ENCODE measurements at regions not wholly inside any gene's neighbourhood (a gene's known extent, or its start where the extent isn't known, plus 50 kb on each side); places are given as distances from the start of the nearest gene placed in this dataset.

GRCh38 chr18:78902795-78903435 is 76.7 kb upstream of the SALL3 start:
- H3K9me3 ChIP-seq (ENCODE audit: control insufficient read depth, low read length) = peaks cover 10% of the 10 kb centered on the region
- H2AK5ac ChIP-seq (ENCODE audit: low read length, severe bottlenecking) = no peak overlapping the region
- H3K14ac ChIP-seq (ENCODE audit: low read length in 2 of 2) = no peak overlapping the region
- H3K36me3 ChIP-seq (ENCODE audit: control insufficient read depth in 1 of 2, insufficient read depth in 2 of 2, low read depth in 1 of 2, low read length in 2 of 2) = peaks cover 0 to 2% of the 10 kb centered on the region in 2 experiments
- no peak overlapping the region for H2BK12ac ChIP-seq (ENCODE audit: low read length in 2 of 2)
- no peak overlapping the region for H2BK5ac ChIP-seq (ENCODE audit: low read depth, low read length, poor library complexity, severe bottlenecking)
- H3K18ac ChIP-seq (ENCODE audit: low read depth in 1 of 2, low read length in 2 of 2) = no peak overlapping the region
- H2BK15ac ChIP-seq (ENCODE audit: low read depth, poor library complexity, severe bottlenecking) = no peak overlapping the region
- H3K4me2 ChIP-seq (ENCODE audit: low read length, poor library complexity, severe bottlenecking) = no peak overlapping the region
- no peak overlapping the region for H2AFZ ChIP-seq (ENCODE audit: low read depth, low read length)
- H3K4ac ChIP-seq (ENCODE audit: low read depth in 1 of 2, low read length in 2 of 2) = no peak overlapping the region
- H3K27me3 ChIP-seq (ENCODE audit: control insufficient read depth in 1 of 2, insufficient read depth in 1 of 2, low read length in 2 of 2) = no peaks in the 10 kb centered on the region
- no peaks in the 10 kb centered on the region for H3K4me1 ChIP-seq (ENCODE audit: control insufficient read depth, insufficient read depth, low read depth, low read length)
- no peak overlapping the region for H4K8ac ChIP-seq (ENCODE audit: low read length)
- no peak overlapping the region for H3K27ac ChIP-seq (ENCODE audit: low read length, poor library complexity, severe bottlenecking)
- WGBS = 82% methylated on average over 11 of the region's 11 CpGs
- H4K91ac ChIP-seq (ENCODE audit: low read length) = no peak overlapping the region
- H3K4me3 ChIP-seq (ENCODE audit: insufficient read depth in 1 of 2, low read depth in 1 of 2, low read length in 2 of 2) = no peak overlapping the region
- DNase-seq = no peak
- no peak overlapping the region for H2BK120ac ChIP-seq (ENCODE audit: low read depth, low read length)
- no peak overlapping the region for H3K23ac ChIP-seq (ENCODE audit: low read length in 2 of 2)
- H3K9ac ChIP-seq (ENCODE audit: low read length) = no peak overlapping the region
- no peaks in the 10 kb centered on the region for H3K79me1 ChIP-seq (replicated peaks; ENCODE audit: low read length, poor library complexity, severe bottlenecking)

- Histone ChIP-seq H2BK5ac (ENCODE audit: low read depth, low read length, poor library complexity, severe bottlenecking) (no peak overlapping the region), H3K36me3 (ENCODE audit: control insufficient read depth in 1 of 2, insufficient read depth in 2 of 2, low read depth in 1 of 2, low read length in 2 of 2) (peaks cover 0 to 2% of the 10 kb centered on the region in 2 experiments), H3K4me1 (ENCODE audit: control insufficient read depth, insufficient read depth, low read depth, low read length) (no peaks in the 10 kb centered on the region), H3K9me3 (ENCODE audit: control insufficient read depth, low read length) (peaks cover 5% of the 10 kb centered on the region), H3K79me1 (replicated peaks; ENCODE audit: low read length, poor library complexity, severe bottlenecking) (no peaks in the 10 kb centered on the region), H3K18ac (ENCODE audit: low read depth in 1 of 2, low read length in 2 of 2) (no peak overlapping the region), H3K4me3 (ENCODE audit: insufficient read depth in 1 of 2, low read depth in 1 of 2, low read length in 2 of 2) (no peak overlapping the region), H3K4ac (ENCODE audit: low read depth in 1 of 2, low read length in 2 of 2) (no peak overlapping the region), H2AK5ac (ENCODE audit: low read length, severe bottlenecking) (no peak overlapping the region), H2BK12ac (ENCODE audit: low read length in 2 of 2) (no peak overlapping the region), H3K23ac (ENCODE audit: low read length in 2 of 2) (no peak overlapping the region), H3K9ac (ENCODE audit: low read length) (no peak overlapping the region), H2BK120ac (ENCODE audit: low read depth, low read length) (no peak overlapping the region), H4K8ac (ENCODE audit: low read length) (no peak overlapping the region), H2AFZ (ENCODE audit: low read depth, low read length) (no peak overlapping the region), H3K27ac (ENCODE audit: low read length, poor library complexity, severe bottlenecking) (no peak overlapping the region), H3K4me2 (ENCODE audit: low read length, poor library complexity, severe bottlenecking) (no peak overlapping the region), H3K27me3 (ENCODE audit: control insufficient read depth in 1 of 2, insufficient read depth in 1 of 2, low read length in 2 of 2) (no peaks in the 10 kb centered on the region), H4K91ac (ENCODE audit: low read length) (no peak overlapping the region), H2BK15ac (ENCODE audit: low read depth, poor library complexity, severe bottlenecking) (no peak overlapping the region), H3K14ac (ENCODE audit: low read length in 2 of 2) (no peak overlapping the region)
- WGBS = 79% methylated on average over 20 of the region's 22 CpGs
- DNase-seq = no peak
Measured at GRCh38 chr18:78903436-78904178, 76.0 kb upstream of the SALL3 start.

- Histone ChIP-seq H3K9ac (ENCODE audit: low read length) (no peak overlapping the region), H3K4me2 (ENCODE audit: low read length, poor library complexity, severe bottlenecking) (no peak overlapping the region), H3K9me3 (ENCODE audit: control insufficient read depth, low read length) (peaks cover 5% of the 10 kb centered on the region), H2BK15ac (ENCODE audit: low read depth, poor library complexity, severe bottlenecking) (no peak overlapping the region), H3K27ac (ENCODE audit: low read length, poor library complexity, severe bottlenecking) (no peak overlapping the region), H3K4ac (ENCODE audit: low read depth in 1 of 2, low read length in 2 of 2) (no peak overlapping the region), H2BK5ac (ENCODE audit: low read depth, low read length, poor library complexity, severe bottlenecking) (no peak overlapping the region), H3K79me1 (replicated peaks; ENCODE audit: low read length, poor library complexity, severe bottlenecking) (no peaks in the 10 kb centered on the region), H3K18ac (ENCODE audit: low read depth in 1 of 2, low read length in 2 of 2) (no peak overlapping the region), H3K14ac (ENCODE audit: low read length in 2 of 2) (no peak overlapping the region), H2BK12ac (ENCODE audit: low read length in 2 of 2) (no peak overlapping the region), H3K4me1 (ENCODE audit: control insufficient read depth, insufficient read depth, low read depth, low read length) (no peaks in the 10 kb centered on the region), H4K8ac (ENCODE audit: low read length) (no peak overlapping the region), H3K27me3 (ENCODE audit: control insufficient read depth in 1 of 2, insufficient read depth in 1 of 2, low read length in 2 of 2) (no peaks in the 10 kb centered on the region), H4K91ac (ENCODE audit: low read length) (no peak overlapping the region), H2AK5ac (ENCODE audit: low read length, severe bottlenecking) (no peak overlapping the region), H2AFZ (ENCODE audit: low read depth, low read length) (no peak overlapping the region), H2BK120ac (ENCODE audit: low read depth, low read length) (no peak overlapping the region), H3K36me3 (ENCODE audit: control insufficient read depth in 1 of 2, insufficient read depth in 2 of 2, low read depth in 1 of 2, low read length in 2 of 2) (peaks cover 0 to 2% of the 10 kb centered on the region in 2 experiments), H3K23ac (ENCODE audit: low read length in 2 of 2) (no peak overlapping the region), H3K4me3 (ENCODE audit: insufficient read depth in 1 of 2, low read depth in 1 of 2, low read length in 2 of 2) (no peak overlapping the region)
- DNase-seq = no peak
- 73% methylated on average over 11 of the region's 11 CpGs for WGBS
Measured at GRCh38 chr18:78904179-78904531, 75.5 kb upstream of the SALL3 start.

GRCh38 chr18:78905334-78905733 is 74.3 kb upstream of the SALL3 start:
- H2BK12ac ChIP-seq (ENCODE audit: low read length in 2 of 2) = no peak overlapping the region
- H3K4ac ChIP-seq (ENCODE audit: low read depth in 1 of 2, low read length in 2 of 2) = no peak overlapping the region
- no peak overlapping the region for H4K91ac ChIP-seq (ENCODE audit: low read length)
- no peak overlapping the region for H3K18ac ChIP-seq (ENCODE audit: low read depth in 1 of 2, low read length in 2 of 2)
- H3K23ac ChIP-seq (ENCODE audit: low read length in 2 of 2) = no peak overlapping the region
- H2AFZ ChIP-seq (ENCODE audit: low read depth, low read length) = no peak overlapping the region
- no peak overlapping the region for H3K4me2 ChIP-seq (ENCODE audit: low read length, poor library complexity, severe bottlenecking)
- H3K4me3 ChIP-seq (ENCODE audit: insufficient read depth in 1 of 2, low read depth in 1 of 2, low read length in 2 of 2) = no peak overlapping the region
- no peaks in the 10 kb centered on the region for H3K79me1 ChIP-seq (replicated peaks; ENCODE audit: low read length, poor library complexity, severe bottlenecking)
- WGBS = 73% methylated on average over 6 of the region's 9 CpGs
- no peaks in the 10 kb centered on the region for H3K27me3 ChIP-seq (ENCODE audit: control insufficient read depth in 1 of 2, insufficient read depth in 1 of 2, low read length in 2 of 2)
- no peaks in the 10 kb centered on the region for H3K9me3 ChIP-seq (ENCODE audit: control insufficient read depth, low read length)
- no peak overlapping the region for H3K14ac ChIP-seq (ENCODE audit: low read length in 2 of 2)
- H2BK120ac ChIP-seq (ENCODE audit: low read depth, low read length) = no peak overlapping the region
- no peak overlapping the region for H3K9ac ChIP-seq (ENCODE audit: low read length)
- H3K4me1 ChIP-seq (ENCODE audit: control insufficient read depth, insufficient read depth, low read depth, low read length) = no peaks in the 10 kb centered on the region
- no peak overlapping the region for H3K27ac ChIP-seq (ENCODE audit: low read length, poor library complexity, severe bottlenecking)
- H2BK15ac ChIP-seq (ENCODE audit: low read depth, poor library complexity, severe bottlenecking) = no peak overlapping the region
- H4K8ac ChIP-seq (ENCODE audit: low read length) = no peak overlapping the region
- H2AK5ac ChIP-seq (ENCODE audit: low read length, severe bottlenecking) = no peak overlapping the region
- no peak for DNase-seq
- H2BK5ac ChIP-seq (ENCODE audit: low read depth, low read length, poor library complexity, severe bottlenecking) = no peak overlapping the region
- peaks cover 0 to 2% of the 10 kb centered on the region in 2 experiments for H3K36me3 ChIP-seq (ENCODE audit: control insufficient read depth in 1 of 2, insufficient read depth in 2 of 2, low read depth in 1 of 2, low read length in 2 of 2)

Data from mesenchymal stem cell (in vitro differentiated cells and primary cell).